ENCODE measurements at regions not wholly inside any gene's neighbourhood (a gene's known extent, or its start where the extent isn't known, plus 50 kb on each side); places are given as distances from the start of the nearest gene placed in this dataset.
"Not testable (repeated sequence)": the region's sequence is repeated elsewhere in the genome, so short reads cannot be mapped to it uniquely, and the experiment has no call there.

DNA sequence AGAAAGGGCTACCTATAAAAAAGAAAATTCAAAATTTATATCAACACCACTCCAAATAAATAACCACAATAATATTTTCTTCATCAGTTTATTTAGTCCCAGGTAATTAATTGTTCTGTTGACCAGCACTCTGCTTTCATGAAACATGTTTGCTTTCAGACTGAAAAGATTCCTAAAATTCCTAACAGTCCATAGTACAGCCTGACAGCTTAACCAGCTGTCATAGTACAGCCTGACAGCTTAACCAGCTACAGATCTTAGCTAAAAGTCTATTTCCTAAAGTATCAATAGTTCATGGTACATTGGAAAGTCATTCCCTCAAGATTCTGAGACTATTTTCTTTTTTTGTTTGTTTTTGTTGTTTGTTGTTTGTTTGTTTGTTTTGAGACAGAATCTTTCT, 144.1 kb upstream of the DDX53 start:
- no peak for DNase-seq

DNA sequence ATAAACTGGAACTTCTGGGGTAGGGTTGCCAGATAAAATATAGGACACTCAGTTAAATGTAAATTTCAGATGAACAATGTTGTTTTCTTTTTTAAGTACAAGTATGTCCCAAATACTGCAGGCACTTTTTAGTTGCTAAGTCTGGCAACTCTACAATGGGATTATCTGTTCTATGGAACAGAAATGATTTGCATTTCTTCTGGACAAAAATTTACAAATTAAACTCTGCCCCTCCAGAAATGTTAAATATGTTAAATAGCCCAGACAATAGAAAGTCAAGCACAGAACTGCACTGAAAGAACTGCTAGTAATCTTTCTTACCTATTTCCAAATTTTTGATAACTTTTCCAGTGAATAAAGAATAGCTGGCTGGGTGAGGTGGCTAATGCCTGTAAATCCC, 140.1 kb upstream of the DDX53 start:
- no peak for DNase-seq

- not testable (repeated sequence) for DNase-seq
These were observed 133.0 kb upstream of the DDX53 start for GRCh38 chrX:22866801-22867200.

DNA sequence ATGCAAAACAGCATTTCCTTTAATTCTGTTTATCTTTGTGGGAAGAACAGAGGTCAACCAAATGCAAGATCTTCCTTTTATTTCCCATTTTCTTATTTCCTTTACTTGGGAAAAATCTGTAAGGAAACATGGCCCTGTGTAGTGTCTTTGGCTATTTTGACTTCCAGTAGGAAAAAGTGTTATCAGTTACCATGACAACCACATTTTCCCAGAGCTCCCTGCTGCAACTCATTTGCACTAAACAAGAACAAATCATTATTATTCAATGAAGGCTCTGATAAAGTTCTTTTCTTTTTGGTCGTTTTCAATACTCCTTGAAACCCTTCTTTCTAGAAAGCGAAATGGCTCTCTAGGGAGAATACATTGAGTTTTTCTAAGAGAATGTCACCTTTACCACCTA, 117.2 kb upstream of the DDX53 start:
- DNase-seq = no peak

GRCh38 chrX:22889819-22890218, 109.9 kb upstream of the DDX53 start:
- no peak for DNase-seq

DNA sequence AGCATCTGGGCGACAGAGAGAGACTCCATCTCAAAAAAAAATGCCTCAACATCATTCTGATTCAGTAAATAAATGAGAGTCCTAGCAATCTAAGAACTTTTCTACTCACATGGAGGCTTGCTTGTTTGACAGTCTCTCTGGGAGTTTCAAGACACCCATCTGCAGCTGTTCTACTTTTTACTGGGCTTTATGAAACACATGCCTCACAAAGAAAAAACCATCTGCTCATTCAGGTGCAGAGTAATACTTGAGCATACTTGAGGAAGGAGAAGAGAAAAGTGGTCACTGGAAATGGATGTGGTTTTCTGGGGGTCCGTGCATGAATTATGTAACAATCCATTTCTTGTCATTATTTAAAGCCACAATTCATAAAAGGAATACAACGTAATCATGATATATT, 87.1 kb upstream of the DDX53 start:
- no peak for DNase-seq

DNA sequence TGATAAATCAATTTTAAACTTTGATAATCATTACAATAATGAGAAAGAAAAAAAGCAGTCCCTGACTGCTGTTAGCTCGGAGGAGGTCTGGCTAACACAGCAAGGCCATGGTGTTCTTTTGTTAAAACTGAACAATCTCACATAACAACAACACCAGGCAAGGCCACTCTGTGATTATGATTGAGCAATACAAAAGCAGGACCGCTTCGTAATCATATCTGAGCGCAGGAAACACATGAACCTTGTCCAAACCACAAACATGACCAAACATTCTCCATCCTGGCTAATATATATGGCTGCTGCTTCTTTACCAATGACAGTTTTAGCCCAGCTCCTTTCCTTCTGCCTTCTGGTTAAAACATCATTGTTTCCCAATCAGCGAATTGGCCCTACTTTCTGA, 76.8 kb upstream of the DDX53 start:
- no peak for DNase-seq

GRCh38 chrX:22934640-22935039, 65.1 kb upstream of the DDX53 start:
- no peak for DNase-seq

- no peak for DNase-seq
These were observed 54.8 kb upstream of the DDX53 start for GRCh38 chrX:22944945-22945344.

Data from activated CD4-positive, alpha-beta T cell treated with anti-CD3 and anti-CD28 coated beads for 1 hour (primary cell).